Activated naive CD4-positive, alpha-beta T cell treated with anti-CD3 and anti-CD28 coated beads for 36 hours (primary cell): ENCODE measurements at regions not wholly inside any gene's neighbourhood (a gene's known extent, or its start where the extent isn't known, plus 50 kb on each side); places are given as distances from the start of the nearest gene placed in this dataset.
"Not testable (repeated sequence)": the region's sequence is repeated elsewhere in the genome, so short reads cannot be mapped to it uniquely, and the experiment has no call there.

ENCODE experiments used
- CTCF ChIA-PET: fragments of 350-600 bp; sonication (Branson Sonifier 250); formaldehyde crosslinking; loops from one replicate; lab custom pipeline; 2021; ENCODE audit warnings: antibody characterized with exemption; lab: Charles Lee
- DNase-seq: peaks from one replicate; pipeline ENCODE4 v3.0.0-alpha.2; 2020
- H3K27ac Mint-ChIP-seq: one replicate; pipeline ENCODE4 v1.8.0; 2021; ENCODE audit warnings: mild to moderate bottlenecking, mixed read lengths
- H3K27me3 Mint-ChIP-seq: one replicate; pipeline ENCODE4 v1.8.0; 2021; ENCODE audit warnings: low read depth, mixed read lengths
- H3K36me3 Mint-ChIP-seq: one replicate; pipeline ENCODE4 v1.8.0; 2021; ENCODE audit warnings: low read depth, mixed read lengths
- H3K4me1 Mint-ChIP-seq: one replicate; pipeline ENCODE4 v1.8.0; 2021; ENCODE audit warnings: low read depth, mixed read lengths
- H3K4me3 Mint-ChIP-seq: one replicate; pipeline ENCODE4 v1.8.0; 2021; ENCODE audit warnings: mild to moderate bottlenecking, moderate library complexity, mixed read lengths
- H3K9me3 Mint-ChIP-seq: one replicate; pipeline ENCODE4 v1.8.0; 2021; ENCODE audit warnings: mixed read lengths
- intact Hi-C: fragments of 100-400 bp; cut with micrococcal nuclease; formaldehyde crosslinking; loops from one replicate; pipeline ENCODE4 v1.15.1; 2023

- intact Hi-C loops: loop anchor here (10.0 kb wide), 1 partner anchor 232 kb away; no protein-coding TSS in a partner anchor
- no peaks in the 10 kb centered on the region for H3K36me3 Mint-ChIP-seq
- CTCF ChIA-PET: no interaction called here
- no peaks in the 10 kb centered on the region for H3K4me1 Mint-ChIP-seq
- no peaks in the 10 kb centered on the region for H3K27me3 Mint-ChIP-seq
- H3K27ac Mint-ChIP-seq: no peak overlapping the region
- no peak for DNase-seq
- no peaks in the 10 kb centered on the region for H3K9me3 Mint-ChIP-seq
- H3K4me3 Mint-ChIP-seq: no peak overlapping the region
Measured at GRCh38 chr2:55782528-55783173, 89.0 kb upstream of the PNPT1 start.

GRCh38 chr2:55781542-55781941, 87.9 kb upstream of the PNPT1 start:
- Mint-ChIP-seq H3K27me3 (no peaks in the 10 kb centered on the region), H3K27ac (no peak overlapping the region), H3K4me3 (no peak overlapping the region), H3K4me1 (no peaks in the 10 kb centered on the region), H3K9me3 (no peaks in the 10 kb centered on the region), H3K36me3 (no peaks in the 10 kb centered on the region)
- intact Hi-C loops: loop anchor here (10.0 kb wide), 1 partner anchor 233 kb away; no protein-coding TSS in a partner anchor
- CTCF ChIA-PET: no interaction called here
- DNase-seq: no peak

GRCh38 chr2:55780697-55781096, 87.1 kb upstream of the PNPT1 start:
- no peak for DNase-seq
- Mint-ChIP-seq H3K27ac (no peak overlapping the region), H3K36me3 (no peaks in the 10 kb centered on the region), H3K27me3 (no peaks in the 10 kb centered on the region), H3K9me3 (no peaks in the 10 kb centered on the region), H3K4me3 (no peak overlapping the region), H3K4me1 (no peaks in the 10 kb centered on the region)
- intact Hi-C loops: loop anchor here (10.0 kb wide), 1 partner anchor 234 kb away; no protein-coding TSS in a partner anchor
- CTCF ChIA-PET: no interaction called here

DNA sequence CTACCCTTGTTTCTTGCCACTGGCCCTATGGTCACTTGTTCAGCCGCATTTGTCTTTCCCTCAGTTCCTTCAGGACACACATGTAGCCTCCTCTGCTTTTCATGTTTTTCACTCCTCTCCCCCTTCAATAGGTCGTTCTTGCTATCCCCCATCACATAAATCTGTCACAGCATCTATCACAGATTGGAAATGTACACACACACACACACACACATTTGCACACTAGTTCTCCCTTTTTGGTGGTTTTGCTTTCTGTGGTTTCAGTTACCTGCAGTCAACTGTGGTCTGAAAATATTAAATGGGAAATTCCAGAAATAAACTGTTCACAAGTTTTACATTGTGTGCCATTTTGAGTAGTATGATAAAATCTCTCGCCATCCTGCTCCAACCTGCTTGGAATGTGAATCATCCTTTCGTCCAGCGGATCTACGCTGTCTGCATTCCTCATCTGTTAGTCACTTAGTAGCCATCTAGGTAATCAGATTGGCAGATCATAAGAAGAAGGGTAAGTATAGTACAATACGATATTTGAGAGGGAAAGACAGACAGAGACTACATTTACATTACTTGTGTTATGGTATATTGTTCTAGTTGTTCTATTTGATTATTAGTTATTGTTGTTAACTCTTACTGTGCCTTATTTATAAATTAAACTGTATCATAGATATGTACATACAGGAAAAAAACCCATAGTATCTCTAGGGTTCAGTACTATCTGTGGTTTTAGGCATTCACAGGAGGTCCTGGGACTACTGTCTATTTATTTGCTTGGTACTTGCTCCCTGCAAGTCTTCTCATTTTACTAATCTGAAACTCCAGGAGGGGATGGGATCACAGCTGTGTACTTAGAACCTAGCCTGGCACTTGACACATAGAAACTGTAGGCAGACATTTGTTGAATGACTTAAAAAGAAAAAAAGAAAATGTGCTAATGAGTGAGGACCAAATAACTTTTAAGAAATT, 86.1 kb upstream of the PNPT1 start:
- CTCF ChIA-PET: no interaction called here
- intact Hi-C loops: loop anchor here (10.0 kb wide), 1 partner anchor 235 kb away; no protein-coding TSS in a partner anchor
- H3K27me3 Mint-ChIP-seq: no peaks in the 10 kb centered on the region
- no peak overlapping the region for H3K4me3 Mint-ChIP-seq
- no peak overlapping the region for H3K27ac Mint-ChIP-seq
- H3K4me1 Mint-ChIP-seq: no peaks in the 10 kb centered on the region
- DNase-seq: no peak
- H3K9me3 Mint-ChIP-seq: no peaks in the 10 kb centered on the region
- no peaks in the 10 kb centered on the region for H3K36me3 Mint-ChIP-seq

DNA sequence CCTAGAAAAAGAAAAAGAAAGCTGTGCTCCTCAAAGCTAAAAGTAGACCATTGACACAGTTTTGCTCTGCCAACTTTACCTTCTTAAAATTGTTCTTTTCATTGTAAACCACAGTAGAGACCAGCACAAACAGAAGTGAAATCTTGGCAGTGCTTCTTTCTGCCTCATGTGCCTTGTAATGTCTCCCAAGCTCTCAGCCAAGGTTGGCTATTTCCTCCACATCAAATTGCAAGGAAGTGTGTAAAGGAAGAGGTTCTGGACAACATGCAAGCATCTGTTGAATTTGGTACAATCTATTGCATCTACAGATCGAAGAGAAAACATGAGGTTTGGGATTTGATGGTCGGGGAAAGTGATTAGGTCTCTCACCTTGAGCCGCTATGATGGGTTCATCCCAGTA, 83.3 kb upstream of the PNPT1 start:
- no peaks in the 10 kb centered on the region for H3K36me3 Mint-ChIP-seq
- H3K9me3 Mint-ChIP-seq: no peaks in the 10 kb centered on the region
- H3K27ac Mint-ChIP-seq: no peak overlapping the region
- no peak overlapping the region for H3K4me3 Mint-ChIP-seq
- no peaks in the 10 kb centered on the region for H3K4me1 Mint-ChIP-seq
- intact Hi-C loops: no loop called here
- CTCF ChIA-PET: no interaction called here
- no peak for DNase-seq
- no peaks in the 10 kb centered on the region for H3K27me3 Mint-ChIP-seq

- Mint-ChIP-seq H3K4me3 (no peak overlapping the region), H3K9me3 (no peaks in the 10 kb centered on the region), H3K27ac (no peak overlapping the region), H3K36me3 (no peaks in the 10 kb centered on the region), H3K4me1 (no peaks in the 10 kb centered on the region), H3K27me3 (no peaks in the 10 kb centered on the region)
- no peak for DNase-seq
- intact Hi-C loops: no loop called here
- CTCF ChIA-PET: no interaction called here
Measured at GRCh38 chr2:55776479-55776878, 82.8 kb upstream of the PNPT1 start.

DNA sequence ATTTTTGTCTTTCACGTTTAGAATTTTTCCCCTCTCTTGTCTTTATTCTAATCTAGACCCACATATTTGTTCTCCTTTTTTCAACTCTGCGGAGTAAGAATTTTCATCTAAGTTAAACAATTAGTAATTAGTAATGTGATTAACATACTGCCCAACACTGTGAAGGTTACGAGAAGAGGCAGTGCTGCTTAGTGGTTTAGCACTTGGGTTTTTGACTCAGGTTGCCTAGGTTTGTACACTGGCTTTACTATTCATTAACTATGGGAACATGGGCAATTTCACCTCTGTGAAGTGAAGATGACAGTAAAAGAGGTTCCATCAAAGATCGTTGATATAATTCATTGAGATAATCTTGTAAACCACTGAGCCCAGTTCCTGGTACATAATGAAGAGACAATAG, 82.2 kb upstream of the PNPT1 start:
- Mint-ChIP-seq H3K4me1 (no peaks in the 10 kb centered on the region), H3K27ac (no peak overlapping the region), H3K27me3 (no peaks in the 10 kb centered on the region), H3K9me3 (no peaks in the 10 kb centered on the region), H3K4me3 (no peak overlapping the region), H3K36me3 (no peaks in the 10 kb centered on the region)
- CTCF ChIA-PET: no interaction called here
- intact Hi-C loops: no loop called here
- no peak for DNase-seq

DNA sequence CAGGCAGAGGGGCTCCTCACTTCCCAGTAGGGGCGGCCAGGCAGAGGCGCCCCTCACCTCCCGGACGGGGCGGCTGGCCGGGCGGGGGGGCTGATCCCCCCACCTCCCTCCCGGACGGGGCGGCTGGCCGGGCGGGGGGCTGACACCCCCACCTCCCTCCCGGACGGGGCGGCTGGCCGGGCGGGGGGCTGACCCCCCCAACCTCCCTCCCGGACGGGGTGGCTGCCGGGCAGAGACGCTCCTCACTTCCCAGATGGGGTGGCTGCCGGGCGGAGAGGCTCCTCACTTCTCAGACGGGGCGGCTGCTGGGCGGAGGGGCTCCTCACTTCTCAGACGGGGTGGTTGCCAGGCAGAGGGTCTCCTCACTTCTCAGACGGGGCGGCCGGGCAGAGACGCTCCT, 80.0 kb upstream of the PNPT1 start:
- H3K36me3 Mint-ChIP-seq, H3K4me3 Mint-ChIP-seq, H3K9me3 Mint-ChIP-seq, H3K27ac Mint-ChIP-seq, H3K4me1 Mint-ChIP-seq, intact Hi-C loops, DNase-seq, H3K27me3 Mint-ChIP-seq, CTCF ChIA-PET: not testable (repeated sequence)

- CTCF ChIA-PET: no interaction called here
- Mint-ChIP-seq H3K4me3 (no peak overlapping the region), H3K9me3 (no peaks in the 10 kb centered on the region), H3K36me3 (no peaks in the 10 kb centered on the region), H3K27ac (no peak overlapping the region), H3K4me1 (no peaks in the 10 kb centered on the region), H3K27me3 (peaks cover 11% of the 10 kb centered on the region)
- DNase-seq: no peak
- intact Hi-C loops: no loop called here
Measured at GRCh38 chr2:55772109-55772980, 78.7 kb upstream of the PNPT1 start.

DNA sequence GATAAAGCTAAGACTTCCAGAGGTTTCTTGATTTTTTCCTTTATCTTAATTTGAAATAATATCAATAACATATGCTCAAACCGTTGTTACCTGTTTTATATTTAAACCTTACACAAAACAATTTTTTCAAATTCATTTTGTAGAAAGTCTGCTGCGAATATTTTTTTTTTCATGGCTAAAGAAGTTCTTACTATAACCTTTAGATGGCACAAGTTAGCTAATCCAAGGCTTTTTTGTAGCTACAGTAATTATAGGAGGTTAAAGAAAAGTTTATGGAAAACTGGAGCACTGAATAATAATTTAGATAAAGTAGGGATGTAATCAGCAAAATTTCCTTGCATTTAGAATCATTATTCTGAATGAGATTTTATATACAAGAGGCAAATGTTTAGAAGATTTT, 78.0 kb upstream of the PNPT1 start:
- Mint-ChIP-seq H3K4me3 (no peak overlapping the region), H3K27ac (no peak overlapping the region), H3K27me3 (peaks cover 11% of the 10 kb centered on the region), H3K9me3 (no peaks in the 10 kb centered on the region), H3K4me1 (no peaks in the 10 kb centered on the region), H3K36me3 (no peaks in the 10 kb centered on the region)
- no peak for DNase-seq
- intact Hi-C loops: no loop called here
- CTCF ChIA-PET: interaction anchor here (0.6 to 0.7 kb wide), 2 partner anchors 14 to 206 kb away, joined by 3 read pairs; no protein-coding TSS in a partner anchor

DNA sequence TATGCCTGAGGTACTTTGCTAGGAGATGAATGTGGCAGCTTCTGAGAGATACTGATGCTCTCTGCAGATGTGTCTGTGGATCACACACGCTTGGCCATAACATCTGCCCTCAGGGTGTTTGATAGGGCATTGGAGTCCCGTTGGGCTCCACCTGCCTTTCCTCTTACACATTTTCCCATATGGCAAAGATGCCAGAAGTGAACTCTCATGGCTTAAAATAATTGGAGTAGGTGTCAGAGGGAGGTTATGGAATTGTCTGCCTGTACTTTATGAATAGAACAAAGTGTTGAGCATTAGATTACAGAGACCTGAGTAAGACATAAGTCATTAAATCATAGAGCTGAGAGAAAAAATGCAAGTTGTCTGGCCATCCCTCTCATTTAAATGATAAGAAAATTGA, 75.3 kb upstream of the PNPT1 start:
- Mint-ChIP-seq H3K4me1 (no peaks in the 10 kb centered on the region), H3K27me3 (peaks cover 16% of the 10 kb centered on the region), H3K4me3 (no peak overlapping the region), H3K36me3 (no peaks in the 10 kb centered on the region), H3K9me3 (no peaks in the 10 kb centered on the region), H3K27ac (no peak overlapping the region)
- intact Hi-C loops: no loop called here
- CTCF ChIA-PET: no interaction called here
- no peak for DNase-seq

GRCh38 chr2:55766947-55767346, 73.3 kb upstream of the PNPT1 start:
- H3K27ac Mint-ChIP-seq: no peak overlapping the region
- no peak overlapping the region for H3K4me3 Mint-ChIP-seq
- CTCF ChIA-PET: no interaction called here
- no peak for DNase-seq
- no peaks in the 10 kb centered on the region for H3K36me3 Mint-ChIP-seq
- intact Hi-C loops: no loop called here
- peaks cover 24% of the 10 kb centered on the region for H3K27me3 Mint-ChIP-seq
- no peaks in the 10 kb centered on the region for H3K4me1 Mint-ChIP-seq
- no peaks in the 10 kb centered on the region for H3K9me3 Mint-ChIP-seq
